Astrocyte (in vitro differentiated cells and primary cell): ENCODE measurements at regions not wholly inside any gene's neighbourhood (a gene's known extent, or its start where the extent isn't known, plus 50 kb on each side); places are given as distances from the start of the nearest gene placed in this dataset.

Experiments
- DNase-seq: peaks from one replicate; pipeline ENCODE4 v3.0.0-alpha.2; 2010; ENCODE audit warnings: low read depth
- FAIRE-seq: peaks from 2 replicates; lab custom pipeline; 2011; peaks lifted over from hg19 to GRCh38; lab: Jason Lieb, UNC
- H2AFZ ChIP-seq: 2 replicates; pipeline ENCODE4 v1.6.0; 2012; ENCODE audit warnings: low read depth, low read length, inconsistent platforms
- H3K27ac ChIP-seq: 2 replicates; pipeline ENCODE4 v1.5.1; 2011; ENCODE audit warnings: low read depth, low read length, inconsistent platforms
- H3K27me3 ChIP-seq: 2 replicates; pipeline ENCODE4 v1.6.0; 2011; ENCODE audit warnings: low read length, inconsistent platforms; ENCODE audit not compliant: insufficient read depth
- H3K36me3 ChIP-seq: 2 replicates; pipeline ENCODE4 v1.5.1; 2011; ENCODE audit warnings: low read length, inconsistent platforms; ENCODE audit not compliant: insufficient read depth
- H3K4me1 ChIP-seq: 2 replicates; pipeline ENCODE4 v1.5.1; 2011; ENCODE audit warnings: low read length, inconsistent platforms; ENCODE audit not compliant: insufficient read depth
- H3K4me2 ChIP-seq: 2 replicates; pipeline ENCODE4 v1.6.0; 2012; ENCODE audit warnings: low read length, inconsistent platforms
- H3K4me3 ChIP-seq: 2 replicates; pipeline ENCODE4 v1.5.1; 2011; ENCODE audit warnings: low read depth, mild to moderate bottlenecking, low read length, inconsistent platforms; ENCODE audit not compliant: insufficient read depth
- H3K79me2 ChIP-seq: 2 replicates; pipeline ENCODE4 v1.6.0; 2012; ENCODE audit warnings: mild to moderate bottlenecking, low read length, inconsistent platforms; ENCODE audit not compliant: insufficient read depth
- H3K9ac ChIP-seq: 2 replicates; pipeline ENCODE4 v1.6.0; 2012; ENCODE audit warnings: mild to moderate bottlenecking, low read length, inconsistent platforms
- H3K9me3 ChIP-seq: 2 replicates; pipeline ENCODE4 v1.5.1; 2012; ENCODE audit warnings: low read depth, mild to moderate bottlenecking, low read length, inconsistent platforms; ENCODE audit not compliant: insufficient read depth
- H4K20me1 ChIP-seq: 2 replicates; pipeline ENCODE4 v1.6.0; 2012; ENCODE audit warnings: low read length, inconsistent platforms; ENCODE audit not compliant: insufficient read depth
- H3K27ac Mint-ChIP-seq: one replicate; pipeline ENCODE4 v1.8.0; 2021; ENCODE audit warnings: mild to moderate bottlenecking, mixed read lengths; ENCODE audit not compliant: unreplicated experiment
- H3K27me3 Mint-ChIP-seq: one replicate; pipeline ENCODE4 v1.8.0; 2021; ENCODE audit warnings: low read depth, mixed read lengths; ENCODE audit not compliant: unreplicated experiment
- H3K36me3 Mint-ChIP-seq: one replicate; pipeline ENCODE4 v1.8.0; 2021; ENCODE audit warnings: low read depth, mixed read lengths; ENCODE audit not compliant: unreplicated experiment
- H3K4me1 Mint-ChIP-seq: one replicate; pipeline ENCODE4 v1.8.0; 2021; ENCODE audit warnings: low read depth, mixed read lengths; ENCODE audit not compliant: unreplicated experiment
- H3K4me3 Mint-ChIP-seq: one replicate; pipeline ENCODE4 v1.8.0; 2021; ENCODE audit warnings: mild to moderate bottlenecking, moderate library complexity, mixed read lengths; ENCODE audit not compliant: unreplicated experiment
- H3K9me3 Mint-ChIP-seq: one replicate; pipeline ENCODE4 v1.8.0; 2021; ENCODE audit warnings: mild to moderate bottlenecking, mixed read lengths; ENCODE audit not compliant: unreplicated experiment
- EZH2 ChIP-seq: IDR thresholded peaks from 2 replicates; pipeline ENCODE4 v1.6.1; 2012; ENCODE audit warnings: mild to moderate bottlenecking, low read length, inconsistent platforms; ENCODE audit not compliant: insufficient read depth
- TF ChIP-seq, protein P1 (sequence below): IDR thresholded peaks from 2 replicates; pipeline ENCODE4 v1.5.1; 2011; ENCODE audit warnings: low read depth, mild to moderate bottlenecking, inconsistent platforms, low read length, moderate library complexity; ENCODE audit not compliant: insufficient read depth

- Mint-ChIP-seq H3K36me3 (no peaks in the 10 kb centered on the region), H3K27ac (no peak overlapping the region), H3K9me3 (no peaks in the 10 kb centered on the region), H3K27me3 (no peaks in the 10 kb centered on the region), H3K4me1 (no peaks in the 10 kb centered on the region), H3K4me3 (no peak overlapping the region)
- DNase-seq, result no peak
- Histone ChIP-seq H3K9ac (no peak overlapping the region), H2AFZ (no peak overlapping the region), H3K4me2 (no peak overlapping the region), H3K79me2 (no peaks in the 10 kb centered on the region), H3K36me3 (no peaks in the 10 kb centered on the region), H3K27me3 (no peaks in the 10 kb centered on the region), H3K4me3 (no peak overlapping the region), H3K27ac (no peak overlapping the region), H4K20me1 (no peaks in the 10 kb centered on the region), H3K9me3 (no peaks in the 10 kb centered on the region), H3K4me1 (no peaks in the 10 kb centered on the region)
- FAIRE-seq, result no peak
- TF ChIP-seq, protein P1, sequence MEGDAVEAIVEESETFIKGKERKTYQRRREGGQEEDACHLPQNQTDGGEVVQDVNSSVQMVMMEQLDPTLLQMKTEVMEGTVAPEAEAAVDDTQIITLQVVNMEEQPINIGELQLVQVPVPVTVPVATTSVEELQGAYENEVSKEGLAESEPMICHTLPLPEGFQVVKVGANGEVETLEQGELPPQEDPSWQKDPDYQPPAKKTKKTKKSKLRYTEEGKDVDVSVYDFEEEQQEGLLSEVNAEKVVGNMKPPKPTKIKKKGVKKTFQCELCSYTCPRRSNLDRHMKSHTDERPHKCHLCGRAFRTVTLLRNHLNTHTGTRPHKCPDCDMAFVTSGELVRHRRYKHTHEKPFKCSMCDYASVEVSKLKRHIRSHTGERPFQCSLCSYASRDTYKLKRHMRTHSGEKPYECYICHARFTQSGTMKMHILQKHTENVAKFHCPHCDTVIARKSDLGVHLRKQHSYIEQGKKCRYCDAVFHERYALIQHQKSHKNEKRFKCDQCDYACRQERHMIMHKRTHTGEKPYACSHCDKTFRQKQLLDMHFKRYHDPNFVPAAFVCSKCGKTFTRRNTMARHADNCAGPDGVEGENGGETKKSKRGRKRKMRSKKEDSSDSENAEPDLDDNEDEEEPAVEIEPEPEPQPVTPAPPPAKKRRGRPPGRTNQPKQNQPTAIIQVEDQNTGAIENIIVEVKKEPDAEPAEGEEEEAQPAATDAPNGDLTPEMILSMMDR, result no peak
- no peak for TF ChIP-seq EZH2
These were observed 364.4 kb upstream of the GCFC2 start for GRCh38 chr2:76075126-76075525.

DNA sequence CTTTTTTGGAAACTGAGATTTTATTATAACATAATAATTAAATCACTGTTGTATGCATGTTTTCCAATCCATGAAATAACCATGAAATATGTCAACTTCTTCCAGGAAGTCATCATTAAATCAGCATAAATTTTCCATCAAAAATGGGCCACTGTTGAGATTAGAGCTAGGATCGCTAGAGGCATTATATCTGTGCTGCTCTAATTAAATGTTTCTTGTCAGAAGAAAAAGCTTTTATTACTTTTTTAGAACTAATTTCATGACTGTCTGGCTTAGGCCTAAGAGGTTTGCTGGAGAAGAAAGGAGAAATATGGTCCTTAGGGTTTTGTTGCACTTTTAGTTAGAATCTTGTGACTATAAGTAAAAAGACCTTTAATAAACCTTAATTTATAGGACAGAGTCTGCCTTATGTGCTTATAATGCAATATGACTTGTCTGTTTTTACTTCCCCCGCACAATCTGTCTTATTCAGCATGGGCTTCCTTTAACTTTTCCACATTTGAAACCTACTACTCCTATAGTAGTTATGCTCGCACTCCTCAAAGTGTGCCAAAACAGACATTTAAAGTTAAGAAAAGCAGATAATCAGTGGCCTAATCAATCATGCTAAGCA is 363.4 kb upstream of the GCFC2 start:
- Histone ChIP-seq H3K4me2 (no peak overlapping the region), H2AFZ (no peak overlapping the region), H3K4me3 (no peak overlapping the region), H3K4me1 (no peaks in the 10 kb centered on the region), H3K79me2 (no peaks in the 10 kb centered on the region), H3K9me3 (no peaks in the 10 kb centered on the region), H4K20me1 (no peaks in the 10 kb centered on the region), H3K36me3 (no peaks in the 10 kb centered on the region), H3K27ac (no peak overlapping the region), H3K27me3 (no peaks in the 10 kb centered on the region), H3K9ac (no peak overlapping the region)
- no peak overlapping the region for H3K27ac Mint-ChIP-seq
- TF ChIP-seq, protein P1, result no peak
- H3K4me3 Mint-ChIP-seq, result no peak overlapping the region
- DNase-seq (no peak), FAIRE-seq (no peak)
- no peaks in the 10 kb centered on the region for H3K36me3 Mint-ChIP-seq
- no peaks in the 10 kb centered on the region for H3K4me1 Mint-ChIP-seq
- no peaks in the 10 kb centered on the region for H3K27me3 Mint-ChIP-seq
- H3K9me3 Mint-ChIP-seq, result no peaks in the 10 kb centered on the region

DNA sequence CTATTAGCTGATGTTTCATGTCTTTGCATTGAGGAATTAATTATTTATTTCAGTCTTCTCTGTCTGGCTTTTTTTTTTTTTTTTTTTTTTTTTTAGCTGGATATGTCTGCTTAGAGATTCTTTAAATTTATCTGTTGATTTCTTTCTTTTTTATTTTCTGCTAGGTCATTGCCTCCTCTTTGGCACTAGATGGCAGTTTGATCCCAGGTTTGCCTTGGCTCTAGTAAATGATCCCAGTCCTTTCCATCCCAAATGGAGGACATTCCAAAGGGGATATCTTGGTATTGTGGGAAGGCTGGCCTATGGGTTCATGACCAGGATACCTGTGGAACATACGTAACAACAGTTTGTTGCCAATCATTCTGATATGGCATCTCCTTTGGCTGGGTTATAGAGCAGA is 339.5 kb upstream of the GCFC2 start:
- Histone ChIP-seq H3K9ac (no peak overlapping the region), H3K79me2 (no peaks in the 10 kb centered on the region), H3K4me1 (no peaks in the 10 kb centered on the region), H3K27me3 (no peaks in the 10 kb centered on the region), H3K27ac (no peak overlapping the region), H3K4me3 (no peak overlapping the region), H2AFZ (no peak overlapping the region), H3K9me3 (no peaks in the 10 kb centered on the region), H3K4me2 (no peak overlapping the region), H3K36me3 (no peaks in the 10 kb centered on the region), H4K20me1 (no peaks in the 10 kb centered on the region)
- DNase-seq, result no peak
- H3K9me3 Mint-ChIP-seq, result no peaks in the 10 kb centered on the region
- no peak overlapping the region for H3K27ac Mint-ChIP-seq
- no peaks in the 10 kb centered on the region for H3K36me3 Mint-ChIP-seq
- no peak overlapping the region for H3K4me3 Mint-ChIP-seq
- no peak for FAIRE-seq
- TF ChIP-seq, protein P1, result no peak
- TF ChIP-seq EZH2, result no peak
- H3K27me3 Mint-ChIP-seq, result no peaks in the 10 kb centered on the region
- H3K4me1 Mint-ChIP-seq, result no peaks in the 10 kb centered on the region
